ENCODE measurements at regions not wholly inside any gene's neighbourhood (a gene's known extent, or its start where the extent isn't known, plus 50 kb on each side); places are given as distances from the start of the nearest gene placed in this dataset.
"Not testable (repeated sequence)": the region's sequence is repeated elsewhere in the genome, so short reads cannot be mapped to it uniquely, and the experiment has no call there.

DNA sequence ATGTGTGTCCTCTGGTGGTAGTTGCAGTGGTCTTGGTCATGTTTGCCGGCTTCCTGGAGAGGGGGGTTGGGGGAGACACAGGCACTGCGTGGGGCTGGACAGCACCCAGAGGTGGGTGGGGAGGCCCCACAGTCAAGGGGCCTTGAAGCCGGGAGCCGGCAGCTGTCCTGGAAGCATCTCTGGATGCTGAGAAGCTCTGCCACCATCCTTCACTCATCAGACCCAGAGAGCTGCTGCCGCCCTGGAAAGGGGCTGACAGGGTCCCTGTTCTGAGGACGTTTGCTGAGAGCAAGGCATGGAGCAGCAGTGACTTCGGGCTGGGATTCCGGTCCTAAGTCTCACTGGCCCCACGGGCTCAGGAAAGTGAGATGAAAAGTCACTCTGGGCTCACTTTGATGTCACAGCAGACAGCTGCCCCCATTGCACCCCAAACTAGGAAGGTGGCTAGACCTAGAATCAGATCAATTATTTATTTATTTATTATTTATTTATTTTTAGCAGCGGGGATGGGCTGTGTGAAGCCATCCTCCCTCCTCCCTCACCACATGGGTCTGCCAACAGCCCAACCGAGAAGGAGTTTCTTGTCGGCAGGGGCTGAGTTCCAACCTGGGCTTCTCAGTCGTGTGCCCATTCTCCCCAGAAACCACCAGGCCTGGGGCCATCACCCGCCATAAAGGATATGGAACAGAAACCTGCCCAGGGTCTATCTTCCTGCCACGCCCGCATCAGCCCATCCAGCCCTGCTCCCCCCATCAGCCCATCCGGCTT lies 547.4 kb downstream of the PTPRU start:
- FAIRE-seq = no peak

DNA sequence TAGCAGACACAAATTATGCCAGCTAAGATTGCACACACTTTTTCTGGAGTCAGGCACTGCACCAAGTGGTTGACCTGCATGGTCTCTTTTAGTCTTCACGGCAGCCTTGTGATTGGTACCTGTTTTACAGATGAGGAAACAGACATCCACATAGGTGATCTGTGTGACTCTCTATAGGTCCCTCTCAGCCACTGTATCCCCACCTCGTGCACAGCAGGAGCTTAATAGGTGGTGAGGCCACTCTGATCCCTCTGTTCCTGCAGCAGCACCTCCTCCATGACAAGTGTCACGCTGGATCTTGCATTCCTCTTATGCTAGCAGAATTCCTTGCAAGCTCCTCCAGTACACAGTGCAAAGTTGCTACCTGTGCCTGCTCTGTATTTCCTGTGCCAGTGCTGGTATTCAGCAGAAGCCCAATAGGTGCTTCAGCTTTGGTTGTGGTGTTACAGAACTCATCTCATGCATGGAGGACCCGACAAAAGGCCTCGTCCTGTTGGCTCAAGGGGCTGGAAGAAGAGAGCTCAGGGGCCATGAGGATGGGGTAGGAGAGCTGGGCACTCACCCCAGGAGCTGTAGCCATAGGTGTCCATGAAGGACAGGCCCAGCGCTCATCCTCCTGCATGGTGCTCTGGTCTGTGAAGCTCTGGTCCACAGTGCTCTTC lies 546.7 kb downstream of the PTPRU start:
- no peak for FAIRE-seq

More for the DNA sequence above, 547.4 kb downstream of the PTPRU start:
- DNase-seq (ENCODE audit: low spot score in 2 of 2) = no peak

DNA sequence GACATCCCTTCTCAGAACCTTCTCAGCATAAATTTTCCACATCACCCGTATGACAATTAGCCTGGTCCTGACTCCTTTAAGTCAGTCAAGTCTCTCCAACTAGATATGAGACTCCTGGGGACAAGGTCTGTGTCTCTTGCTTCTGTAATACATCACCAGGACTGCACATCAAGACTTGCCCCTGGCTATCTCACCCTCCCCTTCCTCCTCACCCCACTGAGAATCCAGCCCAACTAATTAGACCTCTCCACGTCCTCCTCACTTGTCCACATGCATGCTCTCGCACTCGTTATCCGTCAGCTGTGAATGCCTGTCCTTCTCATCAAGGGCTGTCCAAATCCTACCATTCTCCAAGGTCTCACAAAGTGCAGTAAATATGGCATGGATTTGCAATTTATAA lies 542.8 kb downstream of the PTPRU start:
- FAIRE-seq (no peak), DNase-seq (ENCODE audit: low spot score in 2 of 2) (no peak)

More for the DNA sequence above, 546.7 kb downstream of the PTPRU start:
- DNase-seq (ENCODE audit: low spot score in 2 of 2) = no peak

DNA sequence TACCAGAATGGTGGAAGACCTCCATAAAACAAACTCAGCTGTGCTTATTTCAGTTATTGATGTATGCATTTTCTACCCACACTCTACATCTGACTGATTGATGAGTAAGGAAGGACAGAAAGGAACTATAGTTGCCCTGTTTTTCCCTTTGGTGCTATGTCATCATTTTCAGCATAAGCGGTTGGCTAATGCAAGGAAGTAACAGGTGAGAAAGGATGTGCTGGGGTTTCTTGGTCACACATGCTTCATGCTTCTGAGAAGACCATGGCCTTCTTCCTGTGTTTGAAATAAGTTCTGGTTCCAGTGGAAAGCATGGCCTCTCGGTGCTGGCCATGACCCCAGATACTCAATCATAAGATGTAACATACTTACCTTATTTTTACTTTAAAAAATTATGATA lies 541.2 kb downstream of the PTPRU start:
- DNase-seq (ENCODE audit: low spot score in 2 of 2) (no peak), FAIRE-seq (no peak)

DNA sequence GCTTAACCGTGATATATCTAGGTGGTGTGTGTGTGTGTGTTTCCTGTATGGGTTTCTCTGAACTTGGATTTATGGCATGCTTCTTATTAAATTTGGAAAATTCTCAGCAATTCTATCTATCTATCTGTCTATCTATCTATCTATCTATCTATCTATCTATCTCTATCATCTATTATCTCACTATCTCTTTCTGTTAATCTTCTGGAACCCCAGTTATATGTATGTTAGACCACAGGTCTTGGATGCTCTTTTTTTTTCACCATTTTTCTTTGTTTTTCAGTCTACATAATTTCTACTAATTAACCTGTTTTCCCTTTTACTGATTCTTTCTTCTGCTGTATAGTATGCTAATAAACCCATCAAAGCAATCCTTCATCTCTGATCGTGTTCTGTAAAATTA lies 538.0 kb downstream of the PTPRU start:
- FAIRE-seq (no peak), DNase-seq (ENCODE audit: low spot score in 2 of 2) (no peak)

DNA sequence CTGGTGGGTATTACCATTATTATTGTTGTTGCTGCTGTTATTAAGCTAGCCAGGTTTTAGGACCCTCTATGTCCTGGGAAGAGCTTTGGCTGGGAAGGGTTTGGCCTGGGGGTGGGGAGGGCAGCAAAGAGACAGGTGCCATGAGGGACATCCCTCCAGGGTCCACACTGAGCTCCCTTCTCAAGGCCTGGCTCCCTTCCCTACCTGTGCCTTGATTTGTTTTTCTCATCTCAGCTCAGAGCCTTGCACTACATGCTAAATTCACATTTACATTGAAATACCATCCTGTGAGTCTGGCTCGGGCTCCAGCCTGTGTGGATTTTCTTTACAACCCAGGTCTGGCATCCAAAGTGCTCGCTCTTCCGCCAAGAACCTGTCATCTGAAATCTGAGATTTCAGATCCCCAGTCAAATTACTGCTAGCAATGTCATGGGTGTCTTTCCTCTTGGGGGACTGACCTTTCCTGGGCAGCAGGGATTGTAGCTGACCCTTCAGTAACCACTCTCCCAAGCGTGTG lies 536.3 kb downstream of the PTPRU start:
- no peak for DNase-seq (ENCODE audit: low spot score in 2 of 2)
- FAIRE-seq = no peak

DNA sequence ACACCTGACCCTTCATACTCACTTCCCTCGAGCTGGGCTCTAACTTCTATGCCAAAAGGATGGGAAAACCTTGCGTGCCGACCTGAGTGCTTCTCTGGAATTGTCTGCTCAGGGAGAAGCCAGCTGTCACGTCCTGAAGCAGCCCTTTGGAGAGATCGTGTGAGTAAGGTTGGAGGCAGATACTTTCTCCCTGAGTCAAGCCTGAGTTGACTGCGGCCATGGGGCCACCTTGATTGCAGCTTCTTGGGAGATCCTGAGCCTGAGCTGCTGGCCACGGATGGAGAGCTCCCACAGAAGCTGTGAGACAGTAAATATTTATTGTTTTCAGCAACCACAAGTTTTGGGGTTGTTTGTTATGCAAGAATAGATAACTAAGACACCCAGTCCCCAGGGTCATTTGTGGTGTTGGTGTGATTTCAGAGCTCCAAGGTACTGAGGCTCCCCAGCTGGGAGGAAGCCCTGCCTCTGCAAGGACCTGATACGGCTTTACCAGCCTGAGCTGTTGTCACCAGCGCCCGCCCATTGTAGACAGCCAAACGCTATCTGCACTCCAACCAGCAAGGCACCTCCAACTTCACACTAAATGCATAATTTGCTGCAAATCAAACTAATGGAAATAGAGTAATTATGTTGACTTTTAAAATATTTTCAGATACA lies 531.6 kb downstream of the PTPRU start:
- no peak for DNase-seq (ENCODE audit: low spot score in 2 of 2)
- FAIRE-seq = no peak

DNA sequence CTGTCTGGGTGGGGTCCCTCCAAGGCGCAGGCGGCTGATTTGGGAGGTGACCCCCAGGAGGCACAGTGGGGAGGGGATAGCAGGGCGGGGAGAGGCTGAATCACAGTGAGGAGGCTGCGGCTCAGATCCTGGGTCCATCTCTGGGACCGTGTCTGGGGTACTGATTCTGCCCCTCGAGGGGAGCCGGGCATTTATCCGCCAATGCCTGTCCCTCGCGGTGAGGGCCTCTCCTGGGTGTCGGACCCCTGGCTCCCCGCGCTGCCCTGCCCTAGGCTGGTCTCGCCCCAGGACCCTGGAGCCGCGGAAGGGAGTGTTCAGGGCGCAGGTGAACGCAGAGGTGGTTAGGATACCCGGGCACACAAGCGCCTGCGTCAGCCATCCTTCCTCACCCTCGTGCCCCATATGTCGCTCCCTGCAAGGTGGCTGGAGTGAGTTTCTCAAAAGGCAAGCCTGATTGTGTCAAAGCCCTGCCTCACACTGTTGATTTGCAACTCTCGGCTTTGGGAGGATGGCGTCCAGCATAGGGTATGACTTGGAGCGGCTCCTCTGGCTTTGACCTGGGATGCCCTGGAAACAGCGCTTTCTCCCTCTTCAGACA lies 530.9 kb downstream of the PTPRU start:
- FAIRE-seq = no peak
- DNase-seq (ENCODE audit: low spot score in 2 of 2) = no peak

DNA sequence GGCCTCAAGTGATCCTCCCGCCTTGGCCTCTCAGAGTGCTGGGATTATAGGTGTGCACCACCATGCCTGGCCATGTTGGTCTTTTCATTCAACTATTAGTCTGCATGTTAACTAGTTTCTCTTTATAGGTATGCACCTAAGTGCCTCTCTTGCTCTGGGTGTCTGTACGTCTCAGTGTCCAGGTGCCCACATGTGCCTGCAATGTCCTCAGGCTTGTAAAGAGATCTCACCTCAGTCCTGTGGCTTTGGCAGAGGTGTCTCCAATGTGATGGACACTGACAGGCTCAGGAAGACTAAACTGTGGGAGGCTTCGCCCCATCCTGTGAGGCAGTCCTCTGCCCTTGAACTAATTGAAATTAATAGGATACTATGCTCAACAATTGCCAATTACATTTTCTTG lies 526.3 kb downstream of the PTPRU start:
- DNase-seq (ENCODE audit: low spot score in 2 of 2) (no peak), FAIRE-seq (no peak)

DNA sequence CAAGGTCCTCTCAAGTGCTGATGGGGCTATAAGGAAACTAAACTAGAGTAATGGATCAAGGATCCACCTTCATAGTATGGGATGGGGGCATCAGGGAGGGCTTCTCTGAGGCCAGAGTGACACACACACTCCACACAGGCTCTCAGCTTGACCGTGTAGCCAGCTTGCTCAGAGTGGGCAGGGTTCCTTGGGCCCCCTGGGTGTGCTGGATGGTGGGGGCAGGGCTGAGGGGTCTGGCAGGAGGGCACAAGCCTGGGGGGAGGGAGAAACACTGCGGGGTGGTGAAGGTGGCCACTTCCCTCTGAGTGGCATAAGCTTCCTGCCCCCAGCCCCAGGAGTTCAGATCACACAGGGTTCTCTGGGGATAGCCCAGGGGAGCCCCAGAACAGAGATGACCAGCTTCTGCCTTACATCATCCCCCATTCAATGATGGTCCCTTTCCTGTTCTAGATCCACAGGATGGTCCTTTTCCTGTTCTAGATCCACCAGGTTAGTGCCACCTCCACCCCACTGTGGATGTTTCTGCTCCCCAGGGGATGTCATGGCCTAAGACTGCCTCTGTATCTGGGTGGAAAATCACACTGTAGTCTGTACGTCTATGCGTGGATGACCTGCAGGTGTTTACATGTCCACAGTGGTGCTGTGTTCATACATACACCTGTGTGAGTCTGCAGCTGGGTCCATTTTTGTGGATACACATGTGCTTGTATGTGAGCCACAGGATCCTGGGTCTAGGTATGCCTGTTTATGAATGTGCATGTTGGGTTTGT lies 525.0 kb downstream of the PTPRU start:
- FAIRE-seq = no peak
- DNase-seq (ENCODE audit: low spot score in 2 of 2) = no peak

DNA sequence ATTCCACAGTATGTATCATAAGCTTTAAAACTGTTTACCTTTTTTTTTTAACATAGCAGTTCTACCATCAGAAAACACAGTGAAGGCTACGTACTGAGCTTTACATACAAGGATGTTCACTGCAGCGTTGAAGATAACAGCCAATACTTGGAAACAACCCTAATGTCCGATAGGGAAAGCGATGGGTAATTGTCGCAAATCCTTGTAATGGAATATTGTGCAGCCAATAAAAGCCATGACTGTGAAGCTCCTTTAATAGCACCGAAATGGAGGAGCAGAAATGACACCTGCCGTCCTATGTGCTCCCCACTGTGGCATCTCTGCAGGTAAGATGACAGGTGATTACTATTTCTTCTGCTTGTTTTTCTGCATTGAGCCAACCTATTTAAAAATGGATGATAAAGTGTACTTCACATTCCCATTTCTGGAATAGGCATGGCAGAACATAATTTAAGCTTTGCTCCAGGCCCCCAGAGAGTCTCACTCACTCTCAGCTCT lies 523.8 kb downstream of the PTPRU start:
- DNase-seq (ENCODE audit: low spot score in 2 of 2) (no peak), FAIRE-seq (no peak)

DNA sequence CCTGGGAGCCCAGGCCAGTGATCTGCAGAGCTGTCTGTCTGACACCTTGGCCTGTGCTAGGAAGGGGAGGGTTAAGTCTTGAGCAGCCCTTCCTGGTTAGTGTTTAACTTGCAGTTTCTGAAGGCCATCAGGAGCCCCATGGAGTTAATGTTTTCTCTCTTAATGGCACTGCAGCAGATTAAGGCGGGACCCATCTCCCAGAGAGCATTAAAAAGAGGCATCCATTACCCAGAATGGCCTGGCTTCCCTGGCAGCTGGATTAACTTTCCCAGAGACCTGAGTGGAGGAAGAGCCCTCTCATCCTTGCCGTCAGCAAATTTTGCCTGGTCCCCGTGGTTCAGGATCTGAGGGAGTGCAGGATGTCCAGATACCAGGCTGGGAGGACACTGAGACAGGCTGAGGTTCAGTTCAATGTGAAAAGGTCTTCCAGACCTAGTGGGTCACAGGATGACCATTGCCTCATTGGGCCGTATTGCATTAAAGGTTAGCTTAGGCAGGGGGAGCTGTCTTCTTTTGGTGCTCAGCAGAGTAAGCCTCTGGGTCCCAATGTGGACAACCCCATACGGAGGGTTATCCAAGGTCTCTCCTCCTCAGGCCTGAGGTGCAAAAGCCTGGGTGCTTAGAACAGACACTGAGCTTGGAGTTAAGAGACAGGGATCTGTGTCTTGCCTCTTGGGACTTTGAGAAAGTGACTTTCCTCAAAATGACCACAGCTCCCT lies 522.6 kb downstream of the PTPRU start:
- DNase-seq (ENCODE audit: low spot score in 2 of 2) (no peak), FAIRE-seq (no peak)

DNA sequence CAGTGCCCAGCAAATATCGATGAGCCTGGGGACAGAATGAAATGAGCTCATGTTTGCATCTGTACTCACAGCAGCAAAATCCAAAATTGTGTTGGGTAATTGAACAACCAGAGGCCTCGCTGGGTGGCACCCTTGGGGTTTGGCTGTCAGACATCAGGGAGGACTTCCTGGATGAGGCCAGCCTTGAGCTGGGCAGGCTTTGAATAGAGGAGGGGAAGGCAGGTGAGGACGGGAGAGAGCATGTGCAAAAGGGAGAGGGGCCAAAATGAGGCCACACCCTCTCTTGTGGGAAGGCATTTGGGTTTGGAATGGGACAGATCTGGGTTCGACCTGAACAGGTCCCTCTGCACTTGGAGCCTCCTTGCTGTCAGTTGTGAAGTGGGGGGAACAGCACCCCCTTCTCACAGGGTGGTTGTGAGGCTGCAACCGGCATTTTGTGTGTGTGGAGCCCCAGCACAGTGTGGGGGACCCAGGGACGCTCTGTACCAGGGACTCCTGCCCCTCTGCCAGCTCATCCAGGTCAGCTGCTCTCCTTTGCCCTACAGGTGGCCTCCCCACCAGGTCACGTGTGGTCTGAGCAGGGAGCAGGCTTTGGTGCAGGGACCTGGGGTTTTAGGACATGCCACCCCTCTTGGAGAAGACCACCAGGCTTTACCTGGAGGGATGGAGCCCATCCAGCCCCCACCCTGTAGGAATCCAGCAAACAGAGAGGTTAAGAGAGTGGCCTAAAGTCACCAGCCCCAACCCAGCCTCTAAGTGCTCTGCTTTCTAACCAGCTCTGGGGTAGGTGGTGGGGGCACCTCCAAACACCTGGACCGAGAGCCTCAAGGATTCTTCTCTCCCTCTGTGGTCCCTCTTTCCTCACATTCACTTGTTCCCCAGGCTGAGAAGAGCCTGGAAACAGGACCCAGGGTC lies 521.8 kb downstream of the PTPRU start:
- DNase-seq (ENCODE audit: low spot score in 2 of 2) = no peak
- no peak for FAIRE-seq

DNA sequence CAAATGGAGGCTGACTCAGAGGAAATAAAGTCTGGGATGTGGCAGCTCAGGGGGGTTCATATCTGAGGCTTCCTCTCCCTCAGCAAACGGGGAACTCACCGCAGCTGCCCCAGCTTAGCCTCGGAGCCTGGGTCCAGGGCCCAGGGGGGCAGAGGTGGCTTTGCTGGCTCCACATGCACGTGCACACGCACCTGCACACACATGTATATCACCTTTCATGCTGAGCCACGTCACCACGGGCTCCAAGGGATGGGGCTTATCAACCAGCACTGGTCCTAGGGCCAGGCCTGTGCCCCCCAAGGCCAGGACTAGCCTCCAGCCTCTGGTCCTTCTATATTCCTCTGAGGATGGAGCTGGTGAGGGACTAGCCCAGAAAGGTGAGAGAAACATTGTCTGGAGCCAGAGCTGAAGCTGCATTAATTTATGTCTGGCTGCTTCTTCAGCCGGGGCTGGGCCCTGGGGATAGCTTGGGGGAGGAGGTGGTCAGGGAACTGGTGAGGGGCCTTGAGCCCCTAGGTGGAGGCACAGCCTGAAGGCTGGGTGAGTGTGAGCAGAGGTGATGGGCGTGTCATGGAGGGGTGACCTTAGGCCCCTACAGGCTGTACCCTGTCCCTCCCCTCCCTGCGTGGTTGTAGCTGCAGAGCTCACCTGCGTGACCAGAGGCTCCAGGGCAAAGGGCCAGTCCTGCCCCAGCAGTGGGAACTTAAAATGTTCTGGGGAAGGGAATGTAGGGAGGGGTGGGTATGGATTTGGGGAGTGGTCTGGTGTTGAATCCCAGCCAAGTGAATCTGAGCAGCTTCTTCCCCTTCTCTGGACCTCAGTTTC lies 520.8 kb downstream of the PTPRU start:
- DNase-seq (ENCODE audit: low spot score in 2 of 2) (no peak), FAIRE-seq (no peak)

DNA sequence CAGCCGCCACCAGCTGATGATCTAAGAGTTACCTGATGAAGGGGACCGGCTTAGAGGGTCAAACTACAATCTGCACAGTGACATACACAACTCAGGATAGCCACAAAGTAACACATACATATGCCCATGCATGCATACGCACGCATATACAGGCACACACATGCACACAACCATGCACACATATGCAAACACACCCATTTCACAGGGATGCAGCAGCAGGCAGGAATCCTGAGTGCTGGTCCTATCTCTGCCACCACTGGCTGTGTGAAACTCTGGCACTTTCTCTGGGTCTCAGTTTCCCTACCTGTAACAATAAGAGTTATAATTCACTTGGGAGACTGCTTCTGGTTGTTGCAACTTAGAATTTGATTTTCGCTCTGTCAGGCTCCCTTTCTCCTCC lies 520.2 kb downstream of the PTPRU start:
- FAIRE-seq = no peak

DNA sequence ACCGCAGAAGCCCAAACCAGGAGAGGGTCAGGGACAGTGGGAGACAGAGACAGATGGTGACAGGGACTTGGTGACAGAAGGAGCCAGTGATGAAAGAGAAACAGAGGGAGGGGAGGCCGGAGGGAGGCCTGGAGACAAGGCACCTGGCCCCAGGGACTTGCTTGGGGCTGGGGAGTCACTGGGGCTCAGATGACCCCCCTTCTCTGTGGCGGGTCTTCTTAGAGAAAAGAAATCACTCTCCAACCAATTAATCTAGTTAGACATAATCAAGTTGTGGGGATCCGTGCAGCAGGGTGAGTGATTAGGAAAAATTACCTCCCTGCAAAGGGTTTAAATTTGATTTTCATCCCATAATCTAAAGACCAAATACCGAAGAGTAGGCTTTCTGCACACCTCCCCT lies 519.8 kb downstream of the PTPRU start:
- no peak for FAIRE-seq
- no peak for DNase-seq (ENCODE audit: low spot score in 2 of 2)

More for the DNA sequence above, 520.2 kb downstream of the PTPRU start:
- no peak for DNase-seq (ENCODE audit: low spot score in 2 of 2)

DNA sequence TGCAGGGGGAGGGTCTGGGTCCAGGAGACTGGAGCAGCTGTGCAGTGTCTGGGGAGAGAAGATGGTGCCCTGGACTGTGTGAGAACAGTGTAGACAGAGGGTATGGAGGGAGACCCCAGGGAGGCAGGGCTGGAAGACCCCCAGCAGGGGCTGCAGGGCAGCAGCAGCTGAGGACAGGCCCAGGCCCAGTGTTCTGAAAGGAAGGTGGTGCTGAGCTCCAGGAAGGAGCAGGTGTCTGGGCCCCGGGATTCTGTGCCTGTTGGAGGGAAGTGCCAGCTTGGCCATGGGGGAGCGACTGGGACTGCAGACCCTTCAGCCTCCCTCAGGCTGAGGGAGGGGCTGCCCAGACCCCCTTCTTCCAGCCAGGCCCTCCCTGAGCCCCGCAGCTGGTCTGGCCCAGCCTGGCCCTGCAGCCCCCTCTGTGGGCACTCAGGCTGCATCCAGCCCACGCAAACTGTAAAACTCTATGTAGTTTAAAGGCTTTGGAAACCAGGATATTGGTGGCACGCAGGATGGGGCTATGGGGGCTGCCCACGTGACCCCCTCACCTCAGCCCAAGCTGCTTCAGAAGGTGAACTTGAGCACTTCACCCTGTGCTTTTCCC lies 519.2 kb downstream of the PTPRU start:
- not testable (repeated sequence) for DNase-seq (ENCODE audit: low spot score in 2 of 2); FAIRE-seq

All from frontal cortex (tissue), 3 donors.